ENCODE measurements at regions not wholly inside any gene's neighbourhood (a gene's known extent, or its start where the extent isn't known, plus 50 kb on each side); places are given as distances from the start of the nearest gene placed in this dataset.

GRCh38 chr3:31364711-31365110 is 168.0 kb upstream of the STT3B start:
- Histone ChIP-seq H3K27me3 (replicated peaks; ENCODE audit: control insufficient read depth, insufficient read depth, low read length) (no peaks in the 10 kb centered on the region), H3K4me3 (ENCODE audit: low read depth, low read length) (no peak overlapping the region), H3K9me3 (no peaks in the 10 kb centered on the region), H3K4me1 (peaks cover 25% of the 10 kb centered on the region), H3K36me3 (ENCODE audit: control insufficient read depth, insufficient read depth, low read length) (no peaks in the 10 kb centered on the region)
- Mint-ChIP-seq H3K27ac (ENCODE audit: unreplicated experiment) (no peak overlapping the region), H3K4me3 (ENCODE audit: unreplicated experiment) (no peak overlapping the region), H3K9me3 (ENCODE audit: unreplicated experiment) (no peaks in the 10 kb centered on the region), H3K4me1 (ENCODE audit: low read depth, unreplicated experiment) (peaks cover 19% of the 10 kb centered on the region), H3K27me3 (ENCODE audit: insufficient read depth, unreplicated experiment) (no peaks in the 10 kb centered on the region), H3K36me3 (ENCODE audit: insufficient read depth, unreplicated experiment) (no peaks in the 10 kb centered on the region)
- TF ChIP-seq CTCF (IDR thresholded peaks at IDR 0.05; ENCODE audit: insufficient read depth in 1 of 2, low read depth in 1 of 2, low read length in 1 of 2, severe bottlenecking in 1 of 2, unreplicated experiment in 1 of 2), result no peak
- CTCF ChIA-PET, result no interaction called here
- no peak for DNase-seq
- POLR2A ChIA-PET, result no interaction called here
- BruUV-seq (replicated peaks), result no TSS peak
- intact Hi-C loops (cut with micrococcal nuclease; ENCODE audit: unreplicated experiment), result loop anchor here (5.0 kb wide), 1 partner anchor 83 kb away; no protein-coding TSS in a partner anchor

- POLR2A ChIA-PET, result no interaction called here
These were observed 165.2 kb upstream of the STT3B start for GRCh38 chr3:31367518-31367917.

GRCh38 chr3:31369637-31370379 is 162.9 kb upstream of the STT3B start:
- intact Hi-C loops (cut with micrococcal nuclease; ENCODE audit: unreplicated experiment), result loop anchor here (1.0 to 5.0 kb wide), 4 partner anchors 12 to 82 kb away; no protein-coding TSS in a partner anchor
- Histone ChIP-seq H3K36me3 (ENCODE audit: control insufficient read depth, insufficient read depth, low read length) (no peaks in the 10 kb centered on the region), H3K27me3 (replicated peaks; ENCODE audit: control insufficient read depth, insufficient read depth, low read length) (no peaks in the 10 kb centered on the region), H3K4me3 (ENCODE audit: low read depth, low read length) (no peak overlapping the region), H3K4me1 (peaks cover 38% of the 10 kb centered on the region), H3K9me3 (no peaks in the 10 kb centered on the region)
- no TSS peak for BruUV-seq (replicated peaks)
- Mint-ChIP-seq H3K4me1 (ENCODE audit: low read depth, unreplicated experiment) (peaks cover 27% of the 10 kb centered on the region), H3K27me3 (ENCODE audit: insufficient read depth, unreplicated experiment) (no peaks in the 10 kb centered on the region), H3K27ac (ENCODE audit: unreplicated experiment) (peak overlapping the region; percentile 80), H3K4me3 (ENCODE audit: unreplicated experiment) (no peak overlapping the region), H3K36me3 (ENCODE audit: insufficient read depth, unreplicated experiment) (no peaks in the 10 kb centered on the region), H3K9me3 (ENCODE audit: unreplicated experiment) (peaks cover 10% of the 10 kb centered on the region)
- no peak for TF ChIP-seq CTCF (IDR thresholded peaks at IDR 0.05; ENCODE audit: insufficient read depth in 1 of 2, low read depth in 1 of 2, low read length in 1 of 2, severe bottlenecking in 1 of 2, unreplicated experiment in 1 of 2)
- ChIA-PET CTCF (no interaction called here), POLR2A (interaction anchor here (1.6 kb wide), 1 partner anchor 163 kb away, joined by 13 read pairs; the partner anchor contains the start of gene STT3B)
- DNase-seq, result peak in 1 of 2 experiments; percentile 20

More at GRCh38 chr3:31367518-31367917, 165.2 kb upstream of the STT3B start:
- no TSS peak for BruUV-seq (replicated peaks)
- Mint-ChIP-seq H3K36me3 (ENCODE audit: insufficient read depth, unreplicated experiment) (no peaks in the 10 kb centered on the region), H3K27ac (ENCODE audit: unreplicated experiment) (no peak overlapping the region), H3K27me3 (ENCODE audit: insufficient read depth, unreplicated experiment) (no peaks in the 10 kb centered on the region), H3K4me1 (ENCODE audit: low read depth, unreplicated experiment) (peaks cover 15% of the 10 kb centered on the region), H3K4me3 (ENCODE audit: unreplicated experiment) (no peak overlapping the region), H3K9me3 (ENCODE audit: unreplicated experiment) (peaks cover 6% of the 10 kb centered on the region)
- DNase-seq, result no peak
- peaks cover 34% of the 10 kb centered on the region for H3K4me1 ChIP-seq
- H3K9me3 ChIP-seq, result no peaks in the 10 kb centered on the region
- H3K27me3 ChIP-seq (replicated peaks; ENCODE audit: control insufficient read depth, insufficient read depth, low read length), result no peaks in the 10 kb centered on the region
- CTCF ChIA-PET, result no interaction called here
- no peak overlapping the region for H3K4me3 ChIP-seq (ENCODE audit: low read depth, low read length)
- TF ChIP-seq CTCF (IDR thresholded peaks at IDR 0.05; ENCODE audit: insufficient read depth in 1 of 2, low read depth in 1 of 2, low read length in 1 of 2, severe bottlenecking in 1 of 2, unreplicated experiment in 1 of 2), result no peak
- no peaks in the 10 kb centered on the region for H3K36me3 ChIP-seq (ENCODE audit: control insufficient read depth, insufficient read depth, low read length)
- intact Hi-C loops (cut with micrococcal nuclease; ENCODE audit: unreplicated experiment), result loop anchor here (5.0 kb wide), 1 partner anchor 80 kb away; no protein-coding TSS in a partner anchor
